ENCODE measurements at regions not wholly inside any gene's neighbourhood (a gene's known extent, or its start where the extent isn't known, plus 50 kb on each side); places are given as distances from the start of the nearest gene placed in this dataset.

DNA sequence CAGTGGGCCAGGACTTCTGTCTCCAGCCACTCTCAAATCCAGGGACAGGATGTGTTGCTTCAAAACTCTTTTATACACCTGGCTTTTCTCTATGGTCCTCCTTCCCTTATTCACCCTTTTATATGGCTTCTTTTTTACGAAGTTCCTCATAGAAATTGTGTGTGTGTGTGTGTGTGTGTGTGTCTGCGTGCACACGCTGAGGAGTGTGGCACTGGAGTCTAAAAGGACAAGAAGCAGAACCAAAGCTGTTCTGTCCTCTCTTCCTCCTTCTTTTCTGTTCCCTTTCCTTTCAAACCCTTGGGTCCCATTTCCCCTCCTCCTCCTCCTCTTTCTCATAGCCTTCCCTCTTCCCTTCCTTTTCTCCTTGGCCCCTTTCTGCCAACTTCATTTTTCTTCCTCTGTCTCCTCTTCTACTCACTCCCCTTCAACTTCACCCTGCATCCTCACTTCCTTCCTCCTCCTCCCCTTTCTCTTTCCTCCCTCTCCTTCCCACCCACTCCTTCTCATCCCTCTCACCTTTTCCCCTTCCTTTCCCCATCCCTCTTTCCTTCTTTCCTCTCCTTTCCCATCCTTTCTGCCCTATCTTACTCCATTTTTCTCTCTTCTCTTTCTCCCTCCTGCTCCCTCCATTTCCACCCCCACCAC lies 360.5 kb downstream of the MID1IP1 start:
- no peaks in the 10 kb centered on the region for H3K27me3 ChIP-seq (ENCODE audit: insufficient read depth, low read length)
- no peaks in the 10 kb centered on the region for H3K9me3 ChIP-seq (ENCODE audit: control insufficient read depth in 1 of 2, insufficient read depth in 1 of 2, low read depth in 1 of 2, low read length in 2 of 2)
- H3K79me2 ChIP-seq (ENCODE audit: insufficient read depth, low read length), result no peaks in the 10 kb centered on the region
- H3K9ac ChIP-seq (ENCODE audit: low read length), result no peak overlapping the region
- ChIA-PET RAD21 (ENCODE audit: low non-redundant PET in 1 of 2, low total read pairs in 2 of 2, uncharacterized antibody in 2 of 2, unreplicated experiment in 2 of 2) (no interaction called here), POLR2A (no interaction called here), CTCF (no interaction called here)
- no peak for TF ChIP-seq ELF1 (IDR thresholded peaks at IDR 0.05; ENCODE audit: borderline replicate concordance, low read depth)
- no peak for TF ChIP-seq ZFX (IDR thresholded peaks at IDR 0.05)
- TF ChIP-seq POLR2AphosphoS5 (IDR thresholded peaks at IDR 0.05; ENCODE audit: low read depth, low read length), result no peak
- no peak for TF ChIP-seq CTCF (IDR thresholded peaks at IDR 0.05 in 2 of 3, conservative IDR thresholded peaks at IDR 0.05 in 1 of 3; ENCODE audit: borderline replicate concordance in 1 of 3, insufficient read depth in 1 of 3, low read depth in 2 of 3, low read length in 2 of 3)
- TF ChIP-seq, protein P1, sequence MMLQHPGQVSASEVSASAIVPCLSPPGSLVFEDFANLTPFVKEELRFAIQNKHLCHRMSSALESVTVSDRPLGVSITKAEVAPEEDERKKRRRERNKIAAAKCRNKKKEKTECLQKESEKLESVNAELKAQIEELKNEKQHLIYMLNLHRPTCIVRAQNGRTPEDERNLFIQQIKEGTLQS (IDR thresholded peaks at IDR 0.05), result no peak
- no peak for TF ChIP-seq MAX (IDR thresholded peaks at IDR 0.05)
- TF ChIP-seq EGR1 (IDR thresholded peaks at IDR 0.05; ENCODE audit: low read depth), result no peak
- no peak for TF ChIP-seq CEBPB (IDR thresholded peaks at IDR 0.05; ENCODE audit: low read depth)
- no peak for TF ChIP-seq SIN3A (IDR thresholded peaks at IDR 0.05; ENCODE audit: low read depth)
- TF ChIP-seq ZBTB33 (IDR thresholded peaks at IDR 0.05; ENCODE audit: extremely low read depth, insufficient replicate concordance, low read length), result no peak
- no peak for TF ChIP-seq CBX3 (IDR thresholded peaks at IDR 0.05; ENCODE audit: low read depth)
- no peak for TF ChIP-seq POLR2A (IDR thresholded peaks at IDR 0.05; ENCODE audit: borderline replicate concordance, extremely low read depth, insufficient read depth, insufficient read length)
- no peak for TF ChIP-seq RAD21 (IDR thresholded peaks at IDR 0.05; ENCODE audit: low read depth)
- H3K9me2 ChIP-seq (ENCODE audit: insufficient read depth), result no peaks in the 10 kb centered on the region
- no peak overlapping the region for H2AFZ ChIP-seq (ENCODE audit: low read depth, low read length, poor library complexity, severe bottlenecking)
- BruUV-seq (replicated peaks), result no TSS peak
- no peak overlapping the region for H3K27ac ChIP-seq (ENCODE audit: low read depth, low read length)
- H3K4me2 ChIP-seq (ENCODE audit: low read length), result no peak overlapping the region
- no peak for DNase-seq (ENCODE audit: low read depth, low spot score)
- H3K4me1 ChIP-seq (ENCODE audit: control insufficient read depth in 1 of 2, insufficient read depth in 2 of 2, low read length in 2 of 2), result no peaks in the 10 kb centered on the region
- no peak for ATAC-seq
- H4K20me1 ChIP-seq (ENCODE audit: insufficient read depth), result no peaks in the 10 kb centered on the region
- no peak overlapping the region for H3K4me3 ChIP-seq (replicated peaks in 1 of 2; ENCODE audit: low read depth in 1 of 2, low read length in 2 of 2)
- H3K36me3 ChIP-seq (ENCODE audit: control insufficient read depth in 1 of 2, insufficient read depth in 2 of 2, low read length in 2 of 2), result no peaks in the 10 kb centered on the region
- intact Hi-C loops (cut with micrococcal nuclease), result no loop called here

Data from HCT116 (cell line).